ENCODE measurements at regions not wholly inside any gene's neighbourhood (a gene's known extent, or its start where the extent isn't known, plus 50 kb on each side); places are given as distances from the start of the nearest gene placed in this dataset.

GRCh38 chrX:1103360-1103759 is 109.1 kb downstream of the CRLF2 start (continued):
- no peak for TF ChIP-seq SIX5 (IDR thresholded peaks at IDR 0.05; ENCODE audit: low read depth, low read length, severe bottlenecking)
- TF ChIP-seq CUX1 (IDR thresholded peaks at IDR 0.05; ENCODE audit: insufficient replicate concordance, low read depth, low read length), result no peak
- no peak for TF ChIP-seq JUNB (IDR thresholded peaks at IDR 0.05)
- TF ChIP-seq ZBTB40 (IDR thresholded peaks at IDR 0.05; ENCODE audit: borderline replicate concordance), result no peak
